Choroid plexus epithelial cell (primary cell): ENCODE measurements at regions not wholly inside any gene's neighbourhood (a gene's known extent, or its start where the extent isn't known, plus 50 kb on each side); places are given as distances from the start of the nearest gene placed in this dataset.

Source experiments
- DNase-seq: peaks from one replicate; pipeline ENCODE4 v3.0.0-alpha.2; 2010; ENCODE audit warnings: low read depth
- H3K4me3 ChIP-seq: 2 replicates; pipeline ENCODE4 v1.5.1; 2011; ENCODE audit warnings: low read depth, mild to moderate bottlenecking, control low read depth, low read length, moderate library complexity
- CTCF ChIP-seq: conservative IDR thresholded peaks from 2 replicates; pipeline ENCODE4 v1.5.1; 2011; ENCODE audit warnings: low read depth, mild to moderate bottlenecking, control low read depth, inconsistent platforms, low read length, moderate library complexity

- no peak for TF ChIP-seq CTCF
- H3K4me3 ChIP-seq, result no peak overlapping the region
- DNase-seq, result no peak
Observed at GRCh38 chr6:65933390-65933789, 226.4 kb upstream of the EYS start.

- no peak overlapping the region for H3K4me3 ChIP-seq
- DNase-seq, result no peak
- no peak for TF ChIP-seq CTCF
Observed at GRCh38 chr6:65927141-65927540, 220.1 kb upstream of the EYS start.

GRCh38 chr6:65924411-65924810, 217.4 kb upstream of the EYS start:
- no peak overlapping the region for H3K4me3 ChIP-seq
- no peak for TF ChIP-seq CTCF
- no peak for DNase-seq

- TF ChIP-seq CTCF, result no peak
- no peak for DNase-seq
- no peak overlapping the region for H3K4me3 ChIP-seq
Observed at GRCh38 chr6:65922049-65922448, 215.0 kb upstream of the EYS start.

- no peak overlapping the region for H3K4me3 ChIP-seq
- TF ChIP-seq CTCF, result no peak
- no peak for DNase-seq
Observed at GRCh38 chr6:65908065-65908464, 201.0 kb upstream of the EYS start.

GRCh38 chr6:65903992-65904391, 197.0 kb upstream of the EYS start:
- DNase-seq, result no peak
- H3K4me3 ChIP-seq, result no peak overlapping the region
- TF ChIP-seq CTCF, result no peak

- H3K4me3 ChIP-seq, result no peak overlapping the region
- DNase-seq, result no peak
- TF ChIP-seq CTCF, result no peak
Observed at GRCh38 chr6:65900928-65901327, 193.9 kb upstream of the EYS start.
